T-helper 2 cell treated with Interferon-gamma antibody and Interleukin-4, amounts not matched to agents 5 μg/mL and 100 μg/mL, for 36 hours (primary cell): ENCODE measurements at regions not wholly inside any gene's neighbourhood (a gene's known extent, or its start where the extent isn't known, plus 50 kb on each side); places are given as distances from the start of the nearest gene placed in this dataset.

Experiments
- DNase-seq: peaks from one replicate; pipeline ENCODE4 v3.0.0; 2021; ENCODE audit warnings: low spot score
- H3K27ac Mint-ChIP-seq: one replicate; pipeline ENCODE4 v1.8.0; 2021; ENCODE audit warnings: mild to moderate bottlenecking, mixed read lengths
- H3K27me3 Mint-ChIP-seq: one replicate; pipeline ENCODE4 v1.8.0; 2021; ENCODE audit warnings: low read depth, mixed read lengths
- H3K36me3 Mint-ChIP-seq: one replicate; pipeline ENCODE4 v1.8.0; 2021; ENCODE audit warnings: low read depth, mixed read lengths
- H3K4me1 Mint-ChIP-seq: one replicate; pipeline ENCODE4 v1.8.0; 2021; ENCODE audit warnings: low read depth, mixed read lengths
- H3K4me3 Mint-ChIP-seq: one replicate; pipeline ENCODE4 v1.8.0; 2022; ENCODE audit warnings: mild to moderate bottlenecking, moderate library complexity, mixed read lengths
- H3K9me3 Mint-ChIP-seq: one replicate; pipeline ENCODE4 v1.8.0; 2021; ENCODE audit warnings: mixed read lengths

- Mint-ChIP-seq H3K4me1 (no peaks in the 10 kb centered on the region), H3K27ac (no peak overlapping the region), H3K9me3 (peaks cover 17% of the 10 kb centered on the region), H3K27me3 (no peaks in the 10 kb centered on the region), H3K4me3 (no peak overlapping the region), H3K36me3 (no peaks in the 10 kb centered on the region)
- no peak for DNase-seq
Measured at GRCh38 chr12:126718365-126718764, 1548.6 kb upstream of the TMEM132C start.

GRCh38 chr12:126719912-126720705, 1546.9 kb upstream of the TMEM132C start:
- no peak overlapping the region for H3K27ac Mint-ChIP-seq
- H3K36me3 Mint-ChIP-seq: no peaks in the 10 kb centered on the region
- DNase-seq: no peak
- peaks cover 17% of the 10 kb centered on the region for H3K9me3 Mint-ChIP-seq
- H3K27me3 Mint-ChIP-seq: peaks cover 4% of the 10 kb centered on the region
- H3K4me1 Mint-ChIP-seq: no peaks in the 10 kb centered on the region
- no peak overlapping the region for H3K4me3 Mint-ChIP-seq

- no peak overlapping the region for H3K27ac Mint-ChIP-seq
- H3K4me3 Mint-ChIP-seq: no peak overlapping the region
- H3K9me3 Mint-ChIP-seq: no peaks in the 10 kb centered on the region
- H3K36me3 Mint-ChIP-seq: no peaks in the 10 kb centered on the region
- peaks cover 23% of the 10 kb centered on the region for H3K27me3 Mint-ChIP-seq
- H3K4me1 Mint-ChIP-seq: no peaks in the 10 kb centered on the region
- no peak for DNase-seq
Measured at GRCh38 chr12:126726481-126727217, 1540.3 kb upstream of the TMEM132C start.

GRCh38 chr12:126727218-126728075, 1539.5 kb upstream of the TMEM132C start:
- Mint-ChIP-seq H3K9me3 (no peaks in the 10 kb centered on the region), H3K27me3 (peaks cover 23% of the 10 kb centered on the region), H3K4me3 (no peak overlapping the region), H3K4me1 (no peaks in the 10 kb centered on the region), H3K36me3 (no peaks in the 10 kb centered on the region), H3K27ac (no peak overlapping the region)
- no peak for DNase-seq

GRCh38 chr12:126734296-126734695, 1532.7 kb upstream of the TMEM132C start:
- Mint-ChIP-seq H3K4me1 (no peaks in the 10 kb centered on the region), H3K9me3 (no peaks in the 10 kb centered on the region), H3K36me3 (no peaks in the 10 kb centered on the region), H3K4me3 (no peak overlapping the region), H3K27ac (no peak overlapping the region), H3K27me3 (no peaks in the 10 kb centered on the region)
- no peak for DNase-seq

- no peak overlapping the region for H3K27ac Mint-ChIP-seq
- no peak for DNase-seq
- no peaks in the 10 kb centered on the region for H3K4me1 Mint-ChIP-seq
- no peak overlapping the region for H3K4me3 Mint-ChIP-seq
- H3K9me3 Mint-ChIP-seq: no peaks in the 10 kb centered on the region
- no peaks in the 10 kb centered on the region for H3K36me3 Mint-ChIP-seq
- no peaks in the 10 kb centered on the region for H3K27me3 Mint-ChIP-seq
Measured at GRCh38 chr12:126734710-126735109, 1532.3 kb upstream of the TMEM132C start.

GRCh38 chr12:126741536-126742240, 1525.3 kb upstream of the TMEM132C start:
- Mint-ChIP-seq H3K4me3 (no peak overlapping the region), H3K27ac (no peak overlapping the region), H3K36me3 (no peaks in the 10 kb centered on the region), H3K27me3 (no peaks in the 10 kb centered on the region), H3K4me1 (no peaks in the 10 kb centered on the region), H3K9me3 (no peaks in the 10 kb centered on the region)
- DNase-seq: no peak

- H3K36me3 Mint-ChIP-seq: no peaks in the 10 kb centered on the region
- DNase-seq: no peak
- H3K27ac Mint-ChIP-seq: no peak overlapping the region
- no peaks in the 10 kb centered on the region for H3K9me3 Mint-ChIP-seq
- H3K27me3 Mint-ChIP-seq: no peaks in the 10 kb centered on the region
- H3K4me3 Mint-ChIP-seq: no peak overlapping the region
- H3K4me1 Mint-ChIP-seq: no peaks in the 10 kb centered on the region
Measured at GRCh38 chr12:126742241-126742641, 1524.7 kb upstream of the TMEM132C start.

GRCh38 chr12:126747530-126748149, 1519.3 kb upstream of the TMEM132C start:
- Mint-ChIP-seq H3K9me3 (no peaks in the 10 kb centered on the region), H3K36me3 (no peaks in the 10 kb centered on the region), H3K4me3 (no peak overlapping the region), H3K4me1 (no peaks in the 10 kb centered on the region), H3K27me3 (no peaks in the 10 kb centered on the region), H3K27ac (no peak overlapping the region)
- DNase-seq: peak; percentile 43

- H3K27me3 Mint-ChIP-seq: no peaks in the 10 kb centered on the region
- H3K4me1 Mint-ChIP-seq: no peaks in the 10 kb centered on the region
- H3K27ac Mint-ChIP-seq: no peak overlapping the region
- H3K36me3 Mint-ChIP-seq: no peaks in the 10 kb centered on the region
- no peaks in the 10 kb centered on the region for H3K9me3 Mint-ChIP-seq
- H3K4me3 Mint-ChIP-seq: no peak overlapping the region
- no peak for DNase-seq
Measured at GRCh38 chr12:126752021-126752420, 1514.9 kb upstream of the TMEM132C start.

GRCh38 chr12:126757326-126757725, 1509.6 kb upstream of the TMEM132C start:
- H3K27me3 Mint-ChIP-seq: no peaks in the 10 kb centered on the region

GRCh38 chr12:126760092-126760491, 1506.9 kb upstream of the TMEM132C start:
- Mint-ChIP-seq H3K36me3 (peaks cover 5% of the 10 kb centered on the region), H3K4me3 (no peak overlapping the region), H3K27me3 (no peaks in the 10 kb centered on the region), H3K9me3 (peaks cover 34% of the 10 kb centered on the region), H3K27ac (no peak overlapping the region), H3K4me1 (peaks cover 1% of the 10 kb centered on the region)
- no peak for DNase-seq

More at GRCh38 chr12:126757326-126757725, 1509.6 kb upstream of the TMEM132C start:
- DNase-seq: no peak
- Mint-ChIP-seq H3K4me3 (no peak overlapping the region), H3K4me1 (no peaks in the 10 kb centered on the region), H3K27ac (no peak overlapping the region), H3K36me3 (peaks cover under 1% of the 10 kb centered on the region), H3K9me3 (peaks cover 12% of the 10 kb centered on the region)

- no peak for DNase-seq
- H3K27ac Mint-ChIP-seq: no peak overlapping the region
- peaks cover 1% of the 10 kb centered on the region for H3K4me1 Mint-ChIP-seq
- H3K27me3 Mint-ChIP-seq: no peaks in the 10 kb centered on the region
- peaks cover 38% of the 10 kb centered on the region for H3K9me3 Mint-ChIP-seq
- H3K4me3 Mint-ChIP-seq: no peak overlapping the region
- peaks cover 5% of the 10 kb centered on the region for H3K36me3 Mint-ChIP-seq
Measured at GRCh38 chr12:126761420-126761819, 1505.5 kb upstream of the TMEM132C start.
